ENCODE measurements at regions not wholly inside any gene's neighbourhood (a gene's known extent, or its start where the extent isn't known, plus 50 kb on each side); places are given as distances from the start of the nearest gene placed in this dataset.

GRCh38 chr1:87202451-87202850 lies 126.2 kb upstream of the LMO4 start:
- no peak for DNase-seq
- no peaks in the 10 kb centered on the region for H3K36me3 ChIP-seq (replicated peaks)
- no peaks in the 10 kb centered on the region for H3K27me3 ChIP-seq (replicated peaks)
- no peak overlapping the region for H3K27ac ChIP-seq
- no peak overlapping the region for H3K4me3 ChIP-seq (ENCODE audit: low read depth, low read length)
- TF ChIP-seq, protein P1, sequence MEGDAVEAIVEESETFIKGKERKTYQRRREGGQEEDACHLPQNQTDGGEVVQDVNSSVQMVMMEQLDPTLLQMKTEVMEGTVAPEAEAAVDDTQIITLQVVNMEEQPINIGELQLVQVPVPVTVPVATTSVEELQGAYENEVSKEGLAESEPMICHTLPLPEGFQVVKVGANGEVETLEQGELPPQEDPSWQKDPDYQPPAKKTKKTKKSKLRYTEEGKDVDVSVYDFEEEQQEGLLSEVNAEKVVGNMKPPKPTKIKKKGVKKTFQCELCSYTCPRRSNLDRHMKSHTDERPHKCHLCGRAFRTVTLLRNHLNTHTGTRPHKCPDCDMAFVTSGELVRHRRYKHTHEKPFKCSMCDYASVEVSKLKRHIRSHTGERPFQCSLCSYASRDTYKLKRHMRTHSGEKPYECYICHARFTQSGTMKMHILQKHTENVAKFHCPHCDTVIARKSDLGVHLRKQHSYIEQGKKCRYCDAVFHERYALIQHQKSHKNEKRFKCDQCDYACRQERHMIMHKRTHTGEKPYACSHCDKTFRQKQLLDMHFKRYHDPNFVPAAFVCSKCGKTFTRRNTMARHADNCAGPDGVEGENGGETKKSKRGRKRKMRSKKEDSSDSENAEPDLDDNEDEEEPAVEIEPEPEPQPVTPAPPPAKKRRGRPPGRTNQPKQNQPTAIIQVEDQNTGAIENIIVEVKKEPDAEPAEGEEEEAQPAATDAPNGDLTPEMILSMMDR (IDR thresholded peaks at IDR 0.05; ENCODE audit: low read depth, low read length, missing control alignments): no peak
- in situ Hi-C loops (cut with HindIII; ENCODE audit: low pct_ligation_motif_present, low sequenced_read_pairs): no loop called here

GRCh38 chr1:87202922-87203655 lies 125.6 kb upstream of the LMO4 start:
- H3K4me3 ChIP-seq (ENCODE audit: low read depth, low read length): no peak overlapping the region
- in situ Hi-C loops (cut with HindIII; ENCODE audit: low pct_ligation_motif_present, low sequenced_read_pairs): no loop called here
- H3K27me3 ChIP-seq (replicated peaks): no peaks in the 10 kb centered on the region
- H3K27ac ChIP-seq: no peak overlapping the region
- DNase-seq: no peak
- TF ChIP-seq, protein P1 (IDR thresholded peaks at IDR 0.05; ENCODE audit: low read depth, low read length, missing control alignments): no peak
- H3K36me3 ChIP-seq (replicated peaks): no peaks in the 10 kb centered on the region

- DNase-seq: peak; percentile 34
- H3K27ac ChIP-seq: no peak overlapping the region
- H3K27me3 ChIP-seq (replicated peaks): no peaks in the 10 kb centered on the region
- TF ChIP-seq, protein P1 (IDR thresholded peaks at IDR 0.05; ENCODE audit: low read depth, low read length, missing control alignments): no peak
- no peaks in the 10 kb centered on the region for H3K36me3 ChIP-seq (replicated peaks)
- in situ Hi-C loops (cut with HindIII; ENCODE audit: low pct_ligation_motif_present, low sequenced_read_pairs): no loop called here
- H3K4me3 ChIP-seq (ENCODE audit: low read depth, low read length): no peak overlapping the region
Observed at GRCh38 chr1:87203904-87204303, 124.8 kb upstream of the LMO4 start.

GRCh38 chr1:87204441-87204840 lies 124.2 kb upstream of the LMO4 start:
- no peaks in the 10 kb centered on the region for H3K36me3 ChIP-seq (replicated peaks)
- H3K4me3 ChIP-seq (ENCODE audit: low read depth, low read length): no peak overlapping the region
- no peak overlapping the region for H3K27ac ChIP-seq

DNA sequence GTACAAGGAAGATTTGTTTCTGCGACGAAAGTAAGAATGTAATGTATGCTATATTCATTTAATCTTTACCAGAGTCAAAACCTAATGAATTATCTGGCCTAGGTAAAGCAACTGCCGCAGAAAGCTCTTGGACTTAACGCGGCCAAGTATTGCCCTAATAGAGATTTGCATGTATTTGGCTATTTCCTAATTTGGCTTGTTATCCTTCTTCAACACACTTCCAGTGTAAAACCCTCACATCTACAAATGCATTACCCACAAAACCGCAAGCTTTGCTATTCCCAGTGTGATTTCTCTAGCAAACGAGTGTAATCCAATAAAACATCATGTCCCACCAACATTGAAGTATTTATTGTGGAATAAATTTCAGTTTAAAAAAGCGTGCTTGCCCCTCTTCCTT lies 123.8 kb upstream of the LMO4 start:
- H3K4me3 ChIP-seq (ENCODE audit: low read depth, low read length): no peak overlapping the region
- H3K27me3 ChIP-seq (replicated peaks): no peaks in the 10 kb centered on the region
- H3K27ac ChIP-seq: no peak overlapping the region
- no peaks in the 10 kb centered on the region for H3K36me3 ChIP-seq (replicated peaks)
- DNase-seq: no peak
- TF ChIP-seq, protein P1 (IDR thresholded peaks at IDR 0.05; ENCODE audit: low read depth, low read length, missing control alignments): no peak
- in situ Hi-C loops (cut with HindIII; ENCODE audit: low pct_ligation_motif_present, low sequenced_read_pairs): no loop called here

More at GRCh38 chr1:87204441-87204840, 124.2 kb upstream of the LMO4 start:
- in situ Hi-C loops (cut with HindIII; ENCODE audit: low pct_ligation_motif_present, low sequenced_read_pairs): no loop called here
- no peak for DNase-seq
- no peaks in the 10 kb centered on the region for H3K27me3 ChIP-seq (replicated peaks)
- TF ChIP-seq, protein P1 (IDR thresholded peaks at IDR 0.05; ENCODE audit: low read depth, low read length, missing control alignments): no peak

Measured in brain microvascular endothelial cell (primary cell).